DMS153 (cell line): ENCODE measurements at regions not wholly inside any gene's neighbourhood (a gene's known extent, or its start where the extent isn't known, plus 50 kb on each side); places are given as distances from the start of the nearest gene placed in this dataset.

Source experiments
- DNase-seq: peaks from one replicate; lab custom pipeline; 2025; lab: John Stamatoyannopoulos, UW

DNA sequence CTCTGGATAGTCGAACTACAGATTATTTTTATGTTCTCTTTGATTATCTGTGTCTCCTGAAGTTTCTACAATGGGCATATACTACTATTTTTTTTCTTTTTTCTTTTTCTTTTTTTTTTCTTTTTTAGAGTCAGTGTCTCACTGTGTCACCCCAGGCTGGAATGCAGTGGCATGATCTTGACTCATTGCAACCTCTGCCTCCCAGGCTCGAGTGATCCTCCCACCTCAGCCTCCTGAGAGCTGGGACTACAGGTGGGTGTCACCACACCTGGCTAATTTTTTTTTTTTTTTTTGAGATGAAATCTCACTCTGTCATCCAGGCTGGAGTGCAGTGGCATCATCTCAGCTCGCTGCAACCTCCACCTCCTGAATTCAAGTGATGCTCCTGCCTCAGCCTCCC, 250.7 kb upstream of the KAZN start:
- DNase-seq = no peak

DNA sequence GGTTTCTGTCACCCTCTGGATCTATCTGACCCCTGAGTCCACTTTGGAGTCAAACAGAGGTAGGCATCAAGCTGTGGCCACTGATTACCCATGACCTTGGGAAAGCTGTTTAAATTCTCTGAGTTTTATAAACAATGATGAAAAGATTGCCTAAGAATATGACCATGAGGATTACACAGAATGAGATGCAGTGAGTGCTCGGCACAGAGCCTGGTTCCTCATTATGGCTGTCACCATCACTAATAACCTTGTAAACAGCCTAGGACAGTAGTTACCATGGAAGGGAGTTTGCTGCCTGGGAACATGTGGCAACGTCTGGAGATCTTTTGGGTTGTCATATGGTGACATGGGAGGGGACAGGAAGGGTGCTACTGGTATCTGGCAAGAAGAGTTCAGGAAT, 248.3 kb upstream of the KAZN start:
- DNase-seq = no peak

DNA sequence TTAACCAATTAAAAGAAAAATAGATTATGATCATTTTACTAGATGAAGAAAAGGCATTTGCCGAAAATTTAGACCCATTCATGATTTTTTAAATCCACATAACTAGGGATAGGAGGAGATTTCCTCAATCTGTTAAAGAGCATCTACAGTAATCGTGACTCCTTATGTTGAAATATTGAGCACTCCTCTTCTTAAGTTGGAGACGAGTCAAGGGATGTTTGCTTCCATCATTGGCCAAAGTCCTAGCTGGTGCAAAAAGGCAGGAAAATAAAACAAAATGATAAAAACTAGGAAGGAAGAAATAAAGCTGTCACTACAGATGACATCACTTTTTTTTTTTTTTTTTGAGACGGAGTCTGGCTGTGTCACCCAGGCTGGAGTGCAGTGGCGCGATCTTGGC, 245.6 kb upstream of the KAZN start:
- DNase-seq = no peak

DNA sequence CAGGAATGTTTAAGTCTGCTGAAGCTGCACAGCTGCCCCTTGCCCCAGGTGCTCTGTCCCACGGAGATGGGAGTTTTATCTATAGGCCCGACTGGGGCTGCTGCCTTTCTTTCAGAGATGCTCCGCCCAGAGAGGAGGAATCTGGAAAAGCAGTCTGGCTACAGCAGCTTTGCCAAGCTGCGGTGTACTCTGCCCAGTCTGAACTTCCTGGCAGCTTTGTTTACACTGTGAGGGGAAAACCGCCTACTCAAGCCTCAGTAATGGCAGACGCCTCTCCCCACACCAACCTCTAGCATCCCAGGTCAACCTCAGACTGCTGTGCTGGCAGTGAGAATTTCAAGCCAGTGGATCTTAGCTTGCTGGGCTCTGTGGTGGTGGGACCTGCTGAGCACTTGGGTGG, 237.5 kb upstream of the KAZN start:
- peak; percentile 69 for DNase-seq

DNA sequence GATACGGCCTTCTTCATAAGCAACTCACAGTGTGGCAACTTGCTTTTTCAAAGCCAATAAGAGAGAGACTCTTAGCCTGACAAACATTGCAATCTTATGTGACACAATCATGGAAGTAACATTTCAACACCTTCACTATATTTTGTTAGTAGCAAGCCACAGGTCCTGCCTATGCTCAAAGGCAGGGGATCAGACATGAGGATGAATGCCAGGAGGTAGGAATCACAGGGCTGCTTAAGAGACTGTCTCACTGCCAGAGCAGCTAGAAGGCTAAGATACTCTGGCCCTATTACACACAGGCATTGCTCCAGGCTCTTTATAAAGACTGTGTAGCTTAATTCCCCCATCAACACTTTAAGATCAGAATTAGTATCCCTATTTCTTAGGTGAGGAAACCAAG, 236.2 kb upstream of the KAZN start:
- DNase-seq = no peak

DNA sequence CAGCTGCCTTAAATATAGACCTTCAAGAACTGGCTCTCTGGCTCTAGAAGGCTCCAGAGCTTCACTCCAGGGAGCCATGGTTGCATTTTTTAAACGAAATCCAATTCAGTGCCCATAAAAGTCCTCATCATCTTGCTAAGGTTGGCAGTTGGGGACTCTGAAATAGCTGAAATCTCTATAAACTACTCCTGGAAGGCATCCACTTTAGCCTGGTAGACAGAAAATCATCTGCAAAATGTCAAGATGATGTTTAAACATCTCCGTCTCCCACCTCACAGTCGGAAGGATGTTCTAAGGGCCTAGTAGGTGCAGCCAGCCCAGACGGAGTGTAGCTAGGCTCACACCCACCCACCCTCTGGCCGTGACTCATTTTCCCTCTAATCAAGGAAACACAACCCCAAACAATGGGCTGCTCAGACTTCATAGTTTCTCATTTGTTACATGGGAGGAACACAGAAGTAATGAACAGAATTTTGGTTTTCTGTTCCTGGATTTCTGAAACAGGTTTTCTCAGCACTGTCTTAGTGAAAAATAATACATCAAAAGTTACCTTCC, 235.4 kb upstream of the KAZN start:
- no peak for DNase-seq

DNA sequence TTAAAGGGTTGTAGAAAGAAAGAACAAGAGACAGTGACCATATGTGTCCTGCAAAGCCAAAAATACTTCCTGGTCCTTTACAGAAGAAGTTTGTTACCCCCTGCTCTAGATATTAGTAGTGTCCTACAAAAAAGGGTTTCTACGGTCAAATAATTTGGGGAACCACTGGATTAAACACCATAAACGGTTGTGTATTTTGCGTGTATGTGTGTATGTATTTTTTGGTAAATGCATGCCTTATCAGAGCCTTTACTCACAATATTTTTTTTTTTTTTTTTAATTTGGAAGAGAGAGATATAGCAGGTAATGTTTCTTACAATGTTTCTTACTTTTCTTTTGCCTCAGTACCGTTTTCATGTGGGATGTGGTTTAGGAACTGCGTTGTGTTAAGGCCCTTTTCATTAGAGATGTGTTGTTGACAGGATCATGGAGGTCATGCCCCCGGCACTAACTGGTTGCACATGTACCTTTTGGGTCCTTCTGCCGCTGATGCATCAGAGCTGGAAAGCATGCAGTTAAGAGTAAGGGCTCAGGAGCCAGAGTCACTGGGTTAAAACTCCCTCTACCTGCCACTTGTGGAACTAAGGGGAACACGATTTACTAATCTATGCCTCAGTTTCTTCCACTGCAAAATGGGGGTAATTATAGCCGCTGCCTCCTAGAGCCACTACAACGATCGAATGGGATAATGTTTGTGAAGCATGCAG, 234.6 kb upstream of the KAZN start:
- no peak for DNase-seq

DNA sequence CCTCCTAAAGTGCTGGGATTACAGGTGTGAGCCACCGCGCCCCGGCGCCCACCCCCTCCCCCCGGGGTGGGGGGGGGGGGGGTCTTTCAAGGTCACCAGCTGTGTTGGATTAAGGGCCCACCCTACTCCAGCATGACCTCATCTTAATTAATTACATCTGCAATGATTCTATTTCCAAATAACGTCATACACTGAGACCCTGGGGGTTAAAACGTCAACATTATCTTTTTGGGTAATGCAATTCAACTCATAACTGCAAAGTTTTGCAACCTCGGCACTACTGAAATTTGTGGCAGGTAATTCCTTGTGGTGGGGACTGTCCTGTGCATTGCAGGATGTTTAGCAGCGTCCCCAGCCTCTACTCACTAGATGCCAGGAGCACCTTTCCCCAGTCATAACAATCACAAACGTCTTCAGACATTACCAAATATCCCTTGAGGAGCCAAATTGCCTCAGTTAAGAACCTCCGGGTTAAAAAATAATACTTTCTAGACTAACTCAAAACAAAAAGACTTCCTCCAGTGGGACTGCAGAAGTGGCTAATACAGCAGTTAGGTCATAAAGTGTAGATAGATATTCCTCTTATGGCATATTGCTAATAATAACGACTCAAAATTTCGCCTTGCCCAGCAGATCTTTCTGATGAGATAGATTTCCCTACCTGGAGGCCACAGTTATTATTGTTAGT, 233.0 kb upstream of the KAZN start:
- DNase-seq = no peak

DNA sequence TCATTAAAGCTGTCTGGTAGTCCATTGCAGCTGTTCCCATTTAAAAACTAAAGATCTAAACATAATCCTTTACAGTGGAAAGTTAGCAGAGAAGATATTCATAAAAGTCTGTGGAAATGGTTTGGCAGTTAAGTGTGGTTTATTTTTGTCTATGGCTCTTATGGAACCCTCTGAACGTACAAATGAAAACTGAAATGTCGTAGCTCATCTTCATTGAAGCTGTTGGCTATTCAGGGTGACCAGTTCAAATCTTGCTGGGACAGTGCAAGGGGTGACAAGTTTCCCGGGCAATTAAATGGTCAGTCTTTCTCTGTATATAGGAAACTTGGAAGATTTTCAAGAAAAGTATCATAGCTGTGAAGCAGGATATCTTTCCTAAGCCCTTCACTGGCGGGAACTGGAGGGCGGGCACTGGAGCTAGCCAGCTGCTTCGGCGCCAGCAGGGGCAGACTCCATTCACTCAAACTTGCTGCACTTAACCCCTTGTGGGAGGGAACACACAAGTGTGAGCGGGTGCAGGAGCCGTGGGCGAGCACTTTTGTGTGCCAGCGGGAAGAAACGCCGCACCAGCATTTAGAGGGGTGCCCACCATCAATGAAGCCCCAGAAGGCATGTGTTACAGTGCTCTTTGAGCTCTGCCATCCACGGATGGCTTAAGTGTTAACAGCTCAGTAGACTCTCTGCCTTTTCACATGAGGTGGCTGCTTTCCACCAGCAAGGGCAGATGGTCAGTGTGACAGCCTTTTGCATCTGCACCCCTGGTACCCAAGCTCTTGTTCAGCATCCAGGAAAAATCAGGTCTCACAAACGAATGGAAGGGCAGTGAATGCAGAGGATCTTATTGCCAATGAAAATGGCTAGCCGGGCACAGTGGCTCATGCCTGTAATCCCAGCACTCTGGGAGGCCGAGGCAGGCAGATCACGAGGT, 232.1 kb upstream of the KAZN start:
- DNase-seq = no peak

DNA sequence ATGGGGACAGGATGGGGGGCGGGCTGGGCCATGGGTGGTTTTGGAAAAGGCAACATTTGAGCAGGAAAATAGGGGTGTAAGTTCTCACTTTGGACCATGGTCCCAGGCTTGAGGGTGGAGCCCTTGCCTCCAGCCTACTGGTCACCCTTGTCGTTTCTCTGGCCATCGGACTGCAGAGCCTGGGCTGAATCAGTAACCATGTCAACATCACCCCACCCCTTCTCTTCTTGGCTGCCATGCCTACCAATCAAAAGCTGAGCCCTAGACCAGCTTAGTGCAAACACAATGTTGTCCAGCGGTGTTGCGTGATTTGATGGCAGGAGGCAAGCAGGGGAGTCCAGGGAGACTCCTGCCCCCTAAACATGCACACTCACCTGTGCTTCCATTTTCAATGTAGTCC, 231.0 kb upstream of the KAZN start:
- no peak for DNase-seq

DNA sequence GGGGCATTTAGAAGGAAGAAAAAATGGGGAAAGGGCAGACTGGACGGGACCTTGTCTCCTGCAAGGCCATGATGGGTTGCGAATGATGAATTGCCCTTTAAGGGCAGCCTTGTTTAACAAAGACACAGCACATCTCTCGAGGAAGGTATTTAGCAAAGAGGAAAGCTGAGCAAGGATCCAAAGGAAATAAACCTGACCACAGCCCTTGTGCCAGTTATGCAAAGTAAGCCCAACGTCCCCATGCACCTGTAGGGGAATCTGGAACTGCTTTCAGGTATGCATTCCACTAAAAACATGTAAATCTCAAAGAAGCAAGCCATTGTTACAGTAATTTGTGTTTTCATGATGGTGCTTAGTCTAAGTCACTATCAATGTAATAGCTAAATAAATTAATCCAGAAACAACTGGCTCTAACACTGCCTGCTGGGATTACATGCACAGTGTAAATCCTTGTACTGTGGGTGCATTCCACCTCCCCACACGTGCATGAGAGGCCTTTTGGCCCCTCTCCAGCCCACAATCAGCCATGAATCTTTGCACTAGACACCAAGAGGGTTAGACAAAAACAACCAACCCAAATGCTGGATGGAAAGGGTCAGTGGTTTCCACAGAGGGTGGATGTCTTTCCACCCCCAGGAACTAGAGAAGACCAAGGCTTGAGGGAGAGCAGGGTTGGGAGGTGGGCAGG, 228.8 kb upstream of the KAZN start:
- no peak for DNase-seq

DNA sequence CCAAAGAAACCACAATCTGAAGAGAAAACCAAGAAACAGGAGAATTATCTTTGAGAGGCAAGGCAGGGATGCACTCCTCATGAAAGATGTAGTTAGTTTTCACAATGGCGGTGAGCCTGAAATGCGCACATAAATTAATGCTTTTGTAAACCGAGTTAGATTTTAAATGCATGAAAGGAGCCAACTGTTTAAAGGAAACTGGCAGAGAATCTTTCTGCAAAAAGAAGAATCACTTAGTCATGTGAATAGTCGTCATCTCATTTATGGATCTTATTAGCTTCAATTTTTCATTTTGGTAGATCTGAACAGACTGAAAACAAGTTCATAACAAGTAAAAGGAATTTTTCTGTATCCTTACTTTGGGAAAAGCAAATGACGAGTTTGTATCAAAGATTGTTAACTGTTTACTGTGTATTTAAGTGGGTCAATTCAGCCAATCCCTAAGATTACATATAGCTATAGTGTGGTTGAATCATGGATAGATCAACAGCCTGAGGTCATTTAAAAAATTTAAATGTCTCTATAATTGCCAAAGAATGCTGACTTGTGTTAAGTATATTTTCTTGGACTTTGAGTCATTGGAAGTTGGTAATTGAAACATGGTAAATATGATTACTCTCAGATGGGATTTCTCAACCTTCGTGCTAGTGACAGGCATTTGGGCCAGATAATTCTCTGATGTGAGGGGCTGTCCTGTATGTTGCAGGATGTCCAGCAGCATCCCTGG, 226.6 kb upstream of the KAZN start:
- no peak for DNase-seq

DNA sequence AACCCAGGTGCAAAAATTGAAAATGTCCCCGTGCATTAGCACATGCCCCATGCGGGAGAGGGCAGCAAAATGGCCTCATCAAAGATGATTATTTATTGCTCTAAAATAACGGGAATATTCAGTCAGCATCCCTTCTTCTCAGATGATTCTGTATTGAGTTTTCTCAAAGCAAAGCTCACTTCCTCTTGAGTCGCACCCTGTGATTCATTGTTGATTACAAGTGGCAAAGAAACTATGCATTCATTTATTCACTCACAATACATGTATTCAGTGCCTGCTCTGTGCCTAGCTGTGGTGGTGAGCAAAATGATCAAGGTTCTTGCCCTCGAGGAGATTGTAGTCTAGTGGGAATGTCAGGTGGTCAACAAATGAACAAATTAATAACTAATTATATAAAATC, 226.0 kb upstream of the KAZN start:
- DNase-seq = no peak

DNA sequence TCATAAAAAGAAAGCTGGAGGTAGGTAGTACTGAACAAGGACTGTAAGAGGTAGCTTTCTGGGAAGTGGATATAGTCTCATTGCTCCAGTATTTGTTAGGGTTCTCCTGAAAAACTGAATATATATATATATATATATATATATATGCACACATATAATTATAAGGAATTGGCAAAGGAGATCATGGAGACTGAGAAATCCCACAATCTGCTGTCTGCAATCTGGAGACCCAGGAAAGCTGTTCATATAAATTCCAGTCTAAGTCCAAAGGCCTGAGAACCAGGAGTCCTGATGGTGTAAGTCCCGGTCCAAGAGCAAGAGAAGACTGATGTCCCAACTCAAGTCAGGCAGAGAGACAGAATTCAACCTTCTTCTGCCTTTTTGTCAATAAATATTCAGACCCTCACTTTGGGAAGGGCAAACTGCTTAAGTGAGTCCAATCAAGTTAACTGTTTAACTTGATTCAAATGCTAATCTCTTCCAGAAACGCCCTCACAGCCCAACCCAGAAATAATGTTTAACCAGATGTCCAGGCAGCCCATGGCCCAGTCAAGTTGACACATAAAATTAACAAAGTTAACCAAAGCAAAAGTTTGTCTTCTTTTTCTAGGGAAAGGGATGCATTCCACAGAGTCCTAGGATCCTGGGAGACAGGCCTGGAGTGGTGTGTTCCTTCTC, 225.3 kb upstream of the KAZN start:
- no peak for DNase-seq

DNA sequence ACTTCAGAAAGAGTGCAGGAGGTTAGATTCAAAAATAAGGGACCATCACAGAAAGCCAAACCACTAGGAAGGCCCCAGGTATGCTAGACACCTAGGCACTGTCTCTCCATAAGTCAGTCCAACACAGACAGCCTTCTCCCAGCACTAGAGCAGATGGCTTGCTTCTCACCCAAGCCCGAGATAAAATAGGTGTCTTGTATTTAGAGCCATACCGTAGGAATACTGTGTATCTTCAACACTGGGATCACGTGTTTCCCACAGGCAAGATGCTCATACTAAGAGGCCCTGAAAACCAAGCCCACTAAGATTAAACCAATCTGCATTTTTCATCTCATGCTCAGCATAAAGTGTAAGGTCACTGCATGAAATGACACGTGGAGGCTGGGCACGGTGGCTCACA, 223.3 kb upstream of the KAZN start:
- DNase-seq = no peak

DNA sequence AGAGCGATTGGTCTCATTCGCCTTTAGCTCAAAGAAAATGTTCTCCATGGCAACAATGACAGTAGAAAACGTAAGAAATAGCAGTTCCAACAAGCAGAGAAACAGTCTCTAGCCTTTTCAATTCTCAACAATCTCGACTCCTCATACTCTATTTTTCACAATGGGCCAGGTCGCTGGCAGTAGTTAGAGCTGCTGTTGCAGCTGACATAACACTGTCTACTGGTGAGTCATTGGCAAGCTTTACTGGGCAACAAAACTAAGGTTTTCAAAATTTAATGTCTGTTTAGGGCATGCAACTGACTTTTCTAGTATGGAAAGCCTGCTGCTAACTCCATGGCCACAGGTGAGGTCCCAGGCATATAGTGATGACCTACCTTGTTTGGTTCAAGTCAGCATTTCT, 221.1 kb upstream of the KAZN start:
- no peak for DNase-seq

DNA sequence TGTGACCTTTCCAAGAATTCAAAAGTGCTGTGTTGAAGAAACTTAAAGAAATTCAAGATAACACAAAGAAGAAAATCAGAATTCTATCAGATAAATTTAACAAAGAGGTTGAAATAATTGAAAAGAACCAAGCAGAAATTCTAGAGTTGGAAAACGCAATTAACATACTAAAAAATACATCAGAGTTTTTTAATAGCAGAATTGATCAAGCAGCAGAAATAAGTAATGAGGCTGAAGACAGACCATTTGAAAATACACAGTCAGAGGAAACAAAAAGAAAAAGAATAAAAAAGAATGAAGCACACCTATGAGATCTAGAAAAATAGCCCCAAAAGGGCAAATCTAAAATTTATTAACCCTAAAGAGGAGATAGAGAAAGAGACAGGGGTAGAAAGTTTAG, 218.1 kb upstream of the KAZN start:
- DNase-seq = no peak

DNA sequence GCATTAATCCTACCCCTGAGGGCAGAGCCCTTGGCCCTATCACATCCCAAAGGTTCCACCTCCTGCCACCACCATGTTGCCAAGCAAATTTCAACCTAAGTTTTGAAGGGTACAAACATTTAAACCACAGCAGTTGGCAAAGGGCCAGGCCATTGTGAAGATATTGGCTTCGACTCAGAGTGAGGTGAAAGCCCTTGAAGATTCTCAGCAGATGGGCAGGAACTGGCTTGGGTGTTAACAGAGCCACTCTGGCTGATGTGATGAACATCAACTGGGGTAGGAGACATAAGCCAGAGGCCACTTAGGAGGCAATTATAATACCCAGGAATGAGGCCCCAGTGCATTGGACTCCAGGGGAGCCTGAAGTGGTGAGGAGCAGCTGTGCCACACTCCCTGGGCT, 207.7 kb upstream of the KAZN start:
- DNase-seq = no peak

DNA sequence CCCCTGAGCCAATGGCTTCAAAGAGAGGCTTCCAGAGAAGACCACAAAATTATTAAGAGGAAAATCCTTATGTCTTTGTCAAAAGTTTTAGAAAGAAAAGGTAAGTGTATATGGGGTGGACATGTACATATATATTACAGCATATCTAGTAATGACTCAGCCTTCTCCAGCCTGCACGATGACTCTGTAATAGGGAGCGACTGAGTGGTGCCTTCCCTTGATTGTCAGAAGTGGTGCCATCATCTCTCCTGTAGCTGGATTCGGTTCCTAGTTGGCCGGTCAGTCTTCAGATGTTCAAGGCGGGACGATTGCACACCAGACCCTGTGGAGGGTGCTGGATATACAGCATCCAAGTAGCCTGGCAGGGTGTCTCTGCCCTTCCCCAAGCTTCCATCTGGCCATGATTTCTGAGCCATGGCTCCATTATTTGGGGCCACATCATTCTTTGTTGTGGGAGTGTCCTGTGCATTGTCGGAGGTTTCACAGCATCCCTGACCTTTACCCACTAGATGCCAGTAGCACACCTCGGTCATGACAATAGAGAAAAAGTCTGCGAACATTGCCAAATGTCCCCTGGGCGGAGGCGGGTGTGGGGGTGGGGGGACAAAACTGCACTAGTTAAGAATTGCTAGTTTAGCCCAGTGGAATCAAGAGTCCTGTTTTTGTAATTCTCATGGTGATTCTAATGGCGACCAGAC, 206.2 kb upstream of the KAZN start:
- DNase-seq = no peak

DNA sequence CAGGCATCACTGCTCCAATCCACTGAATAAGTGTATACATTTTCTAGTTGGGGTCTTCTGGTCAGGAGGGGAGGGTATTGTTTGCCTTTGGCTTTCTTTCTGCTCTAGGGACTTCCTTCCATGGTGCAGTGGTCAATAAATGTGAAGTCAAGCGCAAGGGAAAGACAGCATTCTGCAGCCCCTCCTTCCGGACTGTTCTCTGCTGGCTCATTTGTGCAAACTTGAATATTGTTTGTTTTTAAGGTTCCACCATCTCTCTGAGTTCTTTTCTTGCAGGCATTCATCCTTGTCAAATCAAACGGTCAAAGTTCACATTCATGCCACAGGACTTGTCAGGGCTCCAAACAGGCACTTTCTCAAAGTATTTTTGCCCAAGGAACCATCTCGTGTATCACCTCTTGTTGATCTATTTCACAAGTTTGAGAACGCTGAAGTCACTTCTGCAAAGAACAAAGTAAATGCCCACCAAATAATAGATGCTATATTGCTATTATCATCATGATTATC, 205.6 kb upstream of the KAZN start:
- no peak for DNase-seq
